ENCODE measurements at regions not wholly inside any gene's neighbourhood (a gene's known extent, or its start where the extent isn't known, plus 50 kb on each side); places are given as distances from the start of the nearest gene placed in this dataset.

- TF ChIP-seq TOE1 (CRISPR knock-in tag; IDR thresholded peaks at IDR 0.05) (no peak), MYNN (CRISPR knock-in tag; IDR thresholded peaks at IDR 0.05; ENCODE audit: low read depth) (no peak), SP1 (IDR thresholded peaks at IDR 0.05) (no peak), SP1 (CRISPR knock-in tag; IDR thresholded peaks at IDR 0.05) (no peak), ZHX1 (CRISPR knock-in tag; IDR thresholded peaks at IDR 0.05; ENCODE audit: low read depth) (no peak)
These were observed 228.6 kb upstream of the DPP10 start for GRCh38 chr2:114213808-114214207.
